Type B pancreatic cell (in vitro differentiated cells): ENCODE measurements at regions not wholly inside any gene's neighbourhood (a gene's known extent, or its start where the extent isn't known, plus 50 kb on each side); places are given as distances from the start of the nearest gene placed in this dataset.

ENCODE experiments used
- DNase-seq: peaks from one replicate; pipeline ENCODE4 v3.0.0; 2021; ENCODE audit warnings: mixed read lengths; ENCODE audit not compliant: unreplicated experiment; ENCODE audit errors: extremely low spot score
- H3K27ac Mint-ChIP-seq: 2 replicates; pipeline ENCODE4 v1.8.0; 2021; ENCODE audit warnings: mild to moderate bottlenecking, mixed read lengths
- H3K27me3 Mint-ChIP-seq: 2 replicates; pipeline ENCODE4 v1.8.0; 2021; ENCODE audit warnings: mixed read lengths
- H3K36me3 Mint-ChIP-seq: 2 replicates; pipeline ENCODE4 v1.8.0; 2021; ENCODE audit warnings: mixed read lengths
- H3K4me1 Mint-ChIP-seq: one replicate; pipeline ENCODE4 v1.8.0; 2021; ENCODE audit warnings: mixed read lengths; ENCODE audit not compliant: unreplicated experiment
- H3K4me3 Mint-ChIP-seq: 2 replicates; pipeline ENCODE4 v1.8.0; 2021; ENCODE audit warnings: mild to moderate bottlenecking, mixed read lengths
- H3K9me3 Mint-ChIP-seq: 2 replicates; pipeline ENCODE4 v1.8.0; 2021; ENCODE audit warnings: mixed read lengths
- TF ChIP-seq, protein P1 (sequence below): fragments of 200-600 bp; sonication (generic); conservative IDR thresholded peaks from 2 replicates; pipeline ENCODE4 v1.5.0; 2021; ENCODE audit warnings: antibody characterized with exemption, mild to moderate bottlenecking

DNA sequence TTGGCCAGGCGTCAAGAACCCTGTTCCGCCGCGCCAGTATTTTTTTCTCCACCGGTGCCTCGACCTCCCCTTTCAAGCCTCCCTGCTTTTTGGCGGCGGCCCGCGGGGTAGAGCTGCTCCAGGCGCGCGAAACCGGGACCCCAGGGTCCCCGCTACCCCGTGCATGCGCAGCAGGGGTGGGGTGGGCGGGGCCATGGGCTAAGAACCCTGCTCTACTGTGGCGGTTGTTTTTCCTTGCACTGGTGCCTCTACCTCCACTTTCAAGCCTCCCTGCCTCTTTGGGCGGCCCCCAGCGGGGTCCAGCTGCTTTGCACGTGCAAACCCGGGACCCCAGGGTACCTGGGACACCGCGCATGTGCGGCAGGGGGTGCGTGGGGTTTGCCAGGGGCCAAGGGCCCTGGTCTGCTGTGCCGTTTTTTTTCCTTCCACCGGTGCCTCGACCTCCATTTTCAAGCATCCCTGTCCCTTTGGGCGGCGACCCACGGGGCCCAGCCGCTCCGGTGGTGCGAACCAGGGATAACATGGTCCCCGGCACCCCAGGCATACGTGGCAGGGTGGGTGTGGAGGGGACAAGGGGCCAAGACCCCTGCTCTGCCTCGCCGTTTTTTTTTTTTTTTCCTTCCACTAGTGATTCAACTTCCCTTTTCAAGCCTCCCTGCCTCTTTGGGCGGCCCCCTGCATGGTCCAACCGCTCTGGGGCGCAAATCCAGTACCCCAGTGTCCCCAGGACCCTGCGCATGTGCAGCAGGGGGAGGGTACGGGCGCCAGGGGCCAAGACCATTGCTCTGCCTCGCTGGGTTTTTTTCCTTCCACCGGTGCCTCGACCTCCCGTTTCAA is 326.8 kb downstream of the ALG10 start:
- Mint-ChIP-seq H3K27me3 (no peaks in the 10 kb centered on the region), H3K4me3 (no peak overlapping the region), H3K27ac (no peak overlapping the region), H3K4me1 (no peaks in the 10 kb centered on the region), H3K9me3 (no peaks in the 10 kb centered on the region), H3K36me3 (no peaks in the 10 kb centered on the region)
- TF ChIP-seq, protein P1, sequence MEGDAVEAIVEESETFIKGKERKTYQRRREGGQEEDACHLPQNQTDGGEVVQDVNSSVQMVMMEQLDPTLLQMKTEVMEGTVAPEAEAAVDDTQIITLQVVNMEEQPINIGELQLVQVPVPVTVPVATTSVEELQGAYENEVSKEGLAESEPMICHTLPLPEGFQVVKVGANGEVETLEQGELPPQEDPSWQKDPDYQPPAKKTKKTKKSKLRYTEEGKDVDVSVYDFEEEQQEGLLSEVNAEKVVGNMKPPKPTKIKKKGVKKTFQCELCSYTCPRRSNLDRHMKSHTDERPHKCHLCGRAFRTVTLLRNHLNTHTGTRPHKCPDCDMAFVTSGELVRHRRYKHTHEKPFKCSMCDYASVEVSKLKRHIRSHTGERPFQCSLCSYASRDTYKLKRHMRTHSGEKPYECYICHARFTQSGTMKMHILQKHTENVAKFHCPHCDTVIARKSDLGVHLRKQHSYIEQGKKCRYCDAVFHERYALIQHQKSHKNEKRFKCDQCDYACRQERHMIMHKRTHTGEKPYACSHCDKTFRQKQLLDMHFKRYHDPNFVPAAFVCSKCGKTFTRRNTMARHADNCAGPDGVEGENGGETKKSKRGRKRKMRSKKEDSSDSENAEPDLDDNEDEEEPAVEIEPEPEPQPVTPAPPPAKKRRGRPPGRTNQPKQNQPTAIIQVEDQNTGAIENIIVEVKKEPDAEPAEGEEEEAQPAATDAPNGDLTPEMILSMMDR, result no peak
- DNase-seq, result no peak

DNA sequence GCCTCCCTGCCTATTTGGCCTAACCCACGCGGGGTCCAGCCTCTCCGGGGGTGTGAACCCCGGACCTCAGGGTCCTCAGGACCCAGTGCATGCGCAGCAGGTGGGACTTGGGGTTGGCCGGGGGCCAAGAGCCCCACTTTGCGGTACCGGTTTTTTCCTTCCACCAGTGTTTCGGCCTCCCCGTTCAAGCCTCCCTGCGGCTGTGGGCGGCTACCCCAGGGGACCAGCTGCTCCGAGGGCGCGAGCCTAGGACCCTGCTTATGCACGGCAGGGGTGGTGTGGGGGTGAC is 327.3 kb downstream of the ALG10 start:
- Mint-ChIP-seq H3K4me3 (no peak overlapping the region), H3K9me3 (no peaks in the 10 kb centered on the region), H3K4me1 (no peaks in the 10 kb centered on the region), H3K27ac (no peak overlapping the region), H3K27me3 (no peaks in the 10 kb centered on the region), H3K36me3 (no peaks in the 10 kb centered on the region)
- TF ChIP-seq, protein P1, result no peak
- no peak for DNase-seq

- Mint-ChIP-seq H3K36me3 (no peaks in the 10 kb centered on the region), H3K9me3 (no peaks in the 10 kb centered on the region), H3K4me1 (no peaks in the 10 kb centered on the region), H3K4me3 (no peak overlapping the region), H3K27ac (no peak overlapping the region), H3K27me3 (no peaks in the 10 kb centered on the region)
- no peak for DNase-seq
- TF ChIP-seq, protein P1, result no peak
These were observed 328.1 kb downstream of the ALG10 start for GRCh38 chr12:34350092-34351041.

DNA sequence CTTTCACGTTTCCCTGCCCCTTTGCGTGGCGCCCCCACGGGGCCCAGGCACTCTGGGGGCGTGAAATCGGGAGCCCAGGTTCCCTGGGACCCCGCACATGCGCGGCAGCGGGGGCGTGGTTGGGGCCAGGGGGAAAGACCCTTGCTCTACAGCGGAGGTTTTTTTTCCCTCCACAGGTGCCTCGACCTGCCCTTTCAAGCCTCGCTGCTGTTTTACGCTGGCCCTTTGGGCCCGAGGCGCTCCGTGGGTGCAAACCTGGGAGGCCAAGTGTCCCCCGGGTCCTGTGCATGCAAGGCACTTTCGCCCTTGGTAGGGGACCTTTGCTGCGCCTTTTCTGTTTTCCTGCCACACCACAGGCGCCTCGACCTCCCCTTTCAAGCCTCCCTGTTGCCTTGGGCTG is 329.8 kb downstream of the ALG10 start:
- DNase-seq, result no peak

More for the DNA sequence above, 329.8 kb downstream of the ALG10 start:
- Mint-ChIP-seq H3K4me3 (no peak overlapping the region), H3K27me3 (no peaks in the 10 kb centered on the region), H3K27ac (no peak overlapping the region), H3K4me1 (no peaks in the 10 kb centered on the region), H3K36me3 (no peaks in the 10 kb centered on the region), H3K9me3 (no peaks in the 10 kb centered on the region)
- TF ChIP-seq, protein P1, result no peak
